HUES6 (cell line): ENCODE measurements at regions not wholly inside any gene's neighbourhood (a gene's known extent, or its start where the extent isn't known, plus 50 kb on each side); places are given as distances from the start of the nearest gene placed in this dataset.

Experiments used
- H3K27ac ChIP-seq: 2 replicates; pipeline ENCODE4 v1.7.0; 2013; ENCODE audit warnings: low read depth, mild to moderate bottlenecking, low read length, inconsistent platforms
- H3K27me3 ChIP-seq: 2 replicates; pipeline ENCODE4 v1.6.1; 2013; ENCODE audit warnings: low read length; ENCODE audit not compliant: control insufficient read depth, insufficient read depth
- H3K36me3 ChIP-seq: 2 replicates; pipeline ENCODE4 v1.6.1; 2013; ENCODE audit warnings: low read length; ENCODE audit not compliant: control insufficient read depth, insufficient read depth
- H3K4me1 ChIP-seq: 2 replicates; pipeline ENCODE4 v1.6.1; 2013; ENCODE audit warnings: low read length; ENCODE audit not compliant: control insufficient read depth, insufficient read depth
- H3K4me3 ChIP-seq: 2 replicates; pipeline ENCODE4 v1.5.1; 2013; ENCODE audit warnings: low read depth, low read length
- H3K9ac ChIP-seq: one replicate; pipeline ENCODE4 v1.6.1; 2013; ENCODE audit warnings: mild to moderate bottlenecking, low read length
- H3K9me3 ChIP-seq: 2 replicates; pipeline ENCODE4 v1.6.1; 2013; ENCODE audit warnings: low read depth, low read length; ENCODE audit not compliant: control insufficient read depth, insufficient read depth

GRCh38 chr10:9685596-9685995, 1332.1 kb upstream of the CELF2 start:
- no peaks in the 10 kb centered on the region for H3K4me1 ChIP-seq
- H3K9me3 ChIP-seq = peaks cover 17% of the 10 kb centered on the region
- no peaks in the 10 kb centered on the region for H3K27me3 ChIP-seq
- no peak overlapping the region for H3K4me3 ChIP-seq
- no peaks in the 10 kb centered on the region for H3K36me3 ChIP-seq
- no peak overlapping the region for H3K9ac ChIP-seq
- no peak overlapping the region for H3K27ac ChIP-seq

GRCh38 chr10:9688711-9689110, 1329.0 kb upstream of the CELF2 start:
- Histone ChIP-seq H3K4me3 (no peak overlapping the region), H3K27me3 (no peaks in the 10 kb centered on the region), H3K36me3 (no peaks in the 10 kb centered on the region), H3K27ac (no peak overlapping the region), H3K4me1 (no peaks in the 10 kb centered on the region), H3K9me3 (0 out of 2 replicates have a peak, but pooled peaks cover under 1% of the 10 kb centered on the region), H3K9ac (no peak overlapping the region)

GRCh38 chr10:9707216-9707615, 1310.5 kb upstream of the CELF2 start:
- Histone ChIP-seq H3K27ac (no peak overlapping the region), H3K36me3 (no peaks in the 10 kb centered on the region), H3K4me3 (no peak overlapping the region), H3K4me1 (no peaks in the 10 kb centered on the region), H3K9me3 (0 out of 2 replicates have a peak, but pooled peaks cover under 1% of the 10 kb centered on the region), H3K9ac (no peak overlapping the region), H3K27me3 (no peaks in the 10 kb centered on the region)

GRCh38 chr10:9709849-9710248, 1307.8 kb upstream of the CELF2 start:
- Histone ChIP-seq H3K4me3 (no peak overlapping the region), H3K27ac (no peak overlapping the region), H3K9ac (no peak overlapping the region), H3K27me3 (no peaks in the 10 kb centered on the region), H3K4me1 (no peaks in the 10 kb centered on the region), H3K9me3 (peaks cover 12% of the 10 kb centered on the region; the same call in 1 of the 2 replicates), H3K36me3 (no peaks in the 10 kb centered on the region)

GRCh38 chr10:9712393-9712792, 1305.3 kb upstream of the CELF2 start:
- H3K9ac ChIP-seq = no peak overlapping the region

GRCh38 chr10:9719246-9719645, 1298.4 kb upstream of the CELF2 start:
- Histone ChIP-seq H3K36me3 (no peaks in the 10 kb centered on the region), H3K4me1 (no peaks in the 10 kb centered on the region), H3K27ac (no peak overlapping the region), H3K9ac (no peak overlapping the region), H3K4me3 (no peak overlapping the region), H3K27me3 (no peaks in the 10 kb centered on the region), H3K9me3 (no peaks in the 10 kb centered on the region)

More at GRCh38 chr10:9712393-9712792, 1305.3 kb upstream of the CELF2 start:
- H3K4me3 ChIP-seq = no peak overlapping the region
- H3K4me1 ChIP-seq = no peaks in the 10 kb centered on the region
- H3K9me3 ChIP-seq = peaks cover 12% of the 10 kb centered on the region; the same call in 1 of the 2 replicates
- no peaks in the 10 kb centered on the region for H3K27me3 ChIP-seq
- no peaks in the 10 kb centered on the region for H3K36me3 ChIP-seq
- no peak overlapping the region for H3K27ac ChIP-seq

GRCh38 chr10:9733766-9734165, 1283.9 kb upstream of the CELF2 start:
- Histone ChIP-seq H3K27me3 (no peaks in the 10 kb centered on the region), H3K9me3 (no peaks in the 10 kb centered on the region), H3K27ac (no peak overlapping the region), H3K4me1 (no peaks in the 10 kb centered on the region), H3K36me3 (no peaks in the 10 kb centered on the region), H3K4me3 (no peak overlapping the region), H3K9ac (no peak overlapping the region)

GRCh38 chr10:9734218-9734617, 1283.5 kb upstream of the CELF2 start:
- Histone ChIP-seq H3K27ac (no peak overlapping the region), H3K9ac (no peak overlapping the region), H3K9me3 (no peaks in the 10 kb centered on the region), H3K4me3 (no peak overlapping the region), H3K27me3 (no peaks in the 10 kb centered on the region), H3K4me1 (no peaks in the 10 kb centered on the region), H3K36me3 (no peaks in the 10 kb centered on the region)

- H3K4me3 ChIP-seq = no peak overlapping the region
- H3K27me3 ChIP-seq = no peaks in the 10 kb centered on the region
- no peak overlapping the region for H3K9ac ChIP-seq
- no peak overlapping the region for H3K27ac ChIP-seq
- no peaks in the 10 kb centered on the region for H3K4me1 ChIP-seq
- no peaks in the 10 kb centered on the region for H3K36me3 ChIP-seq
- H3K9me3 ChIP-seq = no peaks in the 10 kb centered on the region
These were observed 1281.9 kb upstream of the CELF2 start for GRCh38 chr10:9735731-9736130.

GRCh38 chr10:9743639-9744038, 1274.0 kb upstream of the CELF2 start:
- Histone ChIP-seq H3K9me3 (0 out of 2 replicates have a peak, but pooled peaks cover 3% of the 10 kb centered on the region), H3K36me3 (no peaks in the 10 kb centered on the region), H3K9ac (no peak overlapping the region), H3K4me3 (no peak overlapping the region), H3K4me1 (no peaks in the 10 kb centered on the region), H3K27me3 (no peaks in the 10 kb centered on the region), H3K27ac (no peak overlapping the region)

- H3K36me3 ChIP-seq = no peaks in the 10 kb centered on the region
- H3K27ac ChIP-seq = no peak overlapping the region
- H3K4me3 ChIP-seq = no peak overlapping the region
- H3K4me1 ChIP-seq = no peaks in the 10 kb centered on the region
- H3K9ac ChIP-seq = no peak overlapping the region
- H3K27me3 ChIP-seq = no peaks in the 10 kb centered on the region
- 0 out of 2 replicates have a peak, but pooled peaks cover 3% of the 10 kb centered on the region for H3K9me3 ChIP-seq
These were observed 1272.5 kb upstream of the CELF2 start for GRCh38 chr10:9745158-9745557.

GRCh38 chr10:9757176-9757575, 1260.5 kb upstream of the CELF2 start:
- no peaks in the 10 kb centered on the region for H3K36me3 ChIP-seq
- no peaks in the 10 kb centered on the region for H3K4me1 ChIP-seq
- no peak overlapping the region for H3K4me3 ChIP-seq
- H3K9ac ChIP-seq = no peak overlapping the region
- H3K27ac ChIP-seq = no peak overlapping the region
- no peaks in the 10 kb centered on the region for H3K27me3 ChIP-seq
- H3K9me3 ChIP-seq = peaks cover 3% of the 10 kb centered on the region; the same call in 1 of the 2 replicates
